ENCODE measurements at regions not wholly inside any gene's neighbourhood (a gene's known extent, or its start where the extent isn't known, plus 50 kb on each side); places are given as distances from the start of the nearest gene placed in this dataset.

DNA sequence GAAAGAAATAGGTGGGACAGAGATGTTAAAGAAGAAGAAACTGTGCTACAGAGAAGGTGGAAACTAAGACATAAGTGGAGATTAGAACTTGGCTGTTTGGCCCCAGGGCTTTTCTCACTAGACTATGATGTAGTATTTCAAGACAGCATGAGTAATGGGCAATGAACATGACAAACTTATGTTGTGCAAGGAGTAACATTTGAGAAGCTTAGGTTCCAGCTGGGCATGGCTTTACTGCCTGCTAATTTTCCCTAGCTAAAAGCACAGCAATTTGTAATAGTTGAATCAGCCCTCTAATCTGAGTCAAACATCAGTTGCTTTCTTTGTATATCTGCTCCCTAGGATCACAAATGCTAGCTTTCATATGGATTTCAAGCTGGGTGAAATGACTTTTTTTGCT is 294.3 kb upstream of the BMP2 start:
- Histone ChIP-seq H3K4me3 (replicated peaks; ENCODE audit: insufficient read depth, low read length) (no peak overlapping the region), H3K27ac (replicated peaks) (no peak overlapping the region), H3K27me3 (ENCODE audit: insufficient read depth, poor library complexity, severe bottlenecking) (peaks cover 5% of the 10 kb centered on the region)
- DNase-seq (ENCODE audit: low read depth in 1 of 2, low spot score in 1 of 2) = no peak
- TF ChIP-seq POLR2AphosphoS5 (IDR thresholded peaks at IDR 0.05; ENCODE audit: low read depth) (no peak), SPI1 (IDR thresholded peaks at IDR 0.05; ENCODE audit: borderline replicate concordance, low read depth) (no peak), GABPA (IDR thresholded peaks at IDR 0.05; ENCODE audit: low read depth) (no peak)
- TF ChIP-seq, protein P1, sequence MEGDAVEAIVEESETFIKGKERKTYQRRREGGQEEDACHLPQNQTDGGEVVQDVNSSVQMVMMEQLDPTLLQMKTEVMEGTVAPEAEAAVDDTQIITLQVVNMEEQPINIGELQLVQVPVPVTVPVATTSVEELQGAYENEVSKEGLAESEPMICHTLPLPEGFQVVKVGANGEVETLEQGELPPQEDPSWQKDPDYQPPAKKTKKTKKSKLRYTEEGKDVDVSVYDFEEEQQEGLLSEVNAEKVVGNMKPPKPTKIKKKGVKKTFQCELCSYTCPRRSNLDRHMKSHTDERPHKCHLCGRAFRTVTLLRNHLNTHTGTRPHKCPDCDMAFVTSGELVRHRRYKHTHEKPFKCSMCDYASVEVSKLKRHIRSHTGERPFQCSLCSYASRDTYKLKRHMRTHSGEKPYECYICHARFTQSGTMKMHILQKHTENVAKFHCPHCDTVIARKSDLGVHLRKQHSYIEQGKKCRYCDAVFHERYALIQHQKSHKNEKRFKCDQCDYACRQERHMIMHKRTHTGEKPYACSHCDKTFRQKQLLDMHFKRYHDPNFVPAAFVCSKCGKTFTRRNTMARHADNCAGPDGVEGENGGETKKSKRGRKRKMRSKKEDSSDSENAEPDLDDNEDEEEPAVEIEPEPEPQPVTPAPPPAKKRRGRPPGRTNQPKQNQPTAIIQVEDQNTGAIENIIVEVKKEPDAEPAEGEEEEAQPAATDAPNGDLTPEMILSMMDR (IDR thresholded peaks at IDR 0.05; ENCODE audit: insufficient read depth, low read length) = no peak
- TF ChIP-seq, protein P2, sequence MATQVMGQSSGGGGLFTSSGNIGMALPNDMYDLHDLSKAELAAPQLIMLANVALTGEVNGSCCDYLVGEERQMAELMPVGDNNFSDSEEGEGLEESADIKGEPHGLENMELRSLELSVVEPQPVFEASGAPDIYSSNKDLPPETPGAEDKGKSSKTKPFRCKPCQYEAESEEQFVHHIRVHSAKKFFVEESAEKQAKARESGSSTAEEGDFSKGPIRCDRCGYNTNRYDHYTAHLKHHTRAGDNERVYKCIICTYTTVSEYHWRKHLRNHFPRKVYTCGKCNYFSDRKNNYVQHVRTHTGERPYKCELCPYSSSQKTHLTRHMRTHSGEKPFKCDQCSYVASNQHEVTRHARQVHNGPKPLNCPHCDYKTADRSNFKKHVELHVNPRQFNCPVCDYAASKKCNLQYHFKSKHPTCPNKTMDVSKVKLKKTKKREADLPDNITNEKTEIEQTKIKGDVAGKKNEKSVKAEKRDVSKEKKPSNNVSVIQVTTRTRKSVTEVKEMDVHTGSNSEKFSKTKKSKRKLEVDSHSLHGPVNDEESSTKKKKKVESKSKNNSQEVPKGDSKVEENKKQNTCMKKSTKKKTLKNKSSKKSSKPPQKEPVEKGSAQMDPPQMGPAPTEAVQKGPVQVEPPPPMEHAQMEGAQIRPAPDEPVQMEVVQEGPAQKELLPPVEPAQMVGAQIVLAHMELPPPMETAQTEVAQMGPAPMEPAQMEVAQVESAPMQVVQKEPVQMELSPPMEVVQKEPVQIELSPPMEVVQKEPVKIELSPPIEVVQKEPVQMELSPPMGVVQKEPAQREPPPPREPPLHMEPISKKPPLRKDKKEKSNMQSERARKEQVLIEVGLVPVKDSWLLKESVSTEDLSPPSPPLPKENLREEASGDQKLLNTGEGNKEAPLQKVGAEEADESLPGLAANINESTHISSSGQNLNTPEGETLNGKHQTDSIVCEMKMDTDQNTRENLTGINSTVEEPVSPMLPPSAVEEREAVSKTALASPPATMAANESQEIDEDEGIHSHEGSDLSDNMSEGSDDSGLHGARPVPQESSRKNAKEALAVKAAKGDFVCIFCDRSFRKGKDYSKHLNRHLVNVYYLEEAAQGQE (IDR thresholded peaks at IDR 0.05; ENCODE audit: insufficient replicate concordance, low read depth) = no peak

DNA sequence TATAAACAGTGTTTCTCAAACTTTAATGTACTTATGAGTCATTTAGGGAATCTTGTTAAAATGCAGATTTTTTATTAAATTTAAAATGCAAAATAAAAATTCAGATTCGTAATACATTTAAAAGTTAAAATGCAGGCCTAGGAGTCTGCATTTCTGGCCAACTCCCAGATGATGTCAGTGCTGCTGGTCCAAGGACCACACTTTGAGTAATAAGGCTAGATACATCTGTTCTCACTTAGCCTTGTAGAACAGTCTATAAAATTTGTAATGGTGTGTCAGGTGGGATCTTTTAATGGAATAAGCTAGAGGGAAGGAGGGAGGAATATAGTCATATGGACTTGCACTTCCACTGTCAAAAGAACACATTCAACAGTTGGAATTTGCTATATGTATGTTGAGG is 295.6 kb upstream of the BMP2 start:
- Histone ChIP-seq H3K27ac (replicated peaks) (no peak overlapping the region), H3K27me3 (ENCODE audit: insufficient read depth, poor library complexity, severe bottlenecking) (peaks cover 5% of the 10 kb centered on the region), H3K4me3 (replicated peaks; ENCODE audit: insufficient read depth, low read length) (no peak overlapping the region)
- no peak for TF ChIP-seq POLR2AphosphoS5 (IDR thresholded peaks at IDR 0.05; ENCODE audit: low read depth)
- TF ChIP-seq SPI1 (IDR thresholded peaks at IDR 0.05; ENCODE audit: borderline replicate concordance, low read depth) = no peak
- TF ChIP-seq, protein P2 (IDR thresholded peaks at IDR 0.05; ENCODE audit: insufficient replicate concordance, low read depth) = no peak
- TF ChIP-seq, protein P1 (IDR thresholded peaks at IDR 0.05; ENCODE audit: insufficient read depth, low read length) = no peak
- TF ChIP-seq GABPA (IDR thresholded peaks at IDR 0.05; ENCODE audit: low read depth) = no peak
- DNase-seq (ENCODE audit: low read depth in 1 of 2, low spot score in 1 of 2) = no peak

DNA sequence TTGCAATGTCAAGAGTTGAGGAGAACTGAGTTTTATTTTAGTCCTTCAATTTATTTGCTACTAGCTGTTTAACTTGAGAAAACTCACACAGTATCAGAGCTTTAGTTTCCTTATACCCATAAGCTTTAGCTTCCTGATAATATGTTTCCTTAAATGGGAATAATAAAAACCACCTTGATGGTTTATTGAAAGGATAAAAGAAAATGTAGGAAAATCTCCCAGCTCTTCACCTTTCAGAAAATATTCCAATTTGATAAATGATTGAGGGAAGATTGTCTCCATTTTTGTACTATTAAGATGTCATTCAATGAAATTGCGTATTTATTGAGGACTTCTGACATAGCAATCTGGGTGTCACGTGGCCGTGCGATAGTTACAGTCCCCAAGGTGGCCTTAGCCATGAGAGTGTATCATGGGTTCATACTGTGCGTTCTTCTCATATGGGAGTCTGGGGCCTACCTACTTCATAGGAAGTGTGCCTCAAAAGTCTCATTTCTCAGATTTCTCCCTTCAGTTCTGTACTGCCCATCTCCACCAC is 296.3 kb upstream of the BMP2 start:
- H3K27ac ChIP-seq (replicated peaks) = no peak overlapping the region
- TF ChIP-seq, protein P1 (IDR thresholded peaks at IDR 0.05; ENCODE audit: insufficient read depth, low read length) = no peak
- TF ChIP-seq SPI1 (IDR thresholded peaks at IDR 0.05; ENCODE audit: borderline replicate concordance, low read depth) (no peak), POLR2AphosphoS5 (IDR thresholded peaks at IDR 0.05; ENCODE audit: low read depth) (no peak), GABPA (IDR thresholded peaks at IDR 0.05; ENCODE audit: low read depth) (no peak)
- TF ChIP-seq, protein P2 (IDR thresholded peaks at IDR 0.05; ENCODE audit: insufficient replicate concordance, low read depth) = no peak
- no peak overlapping the region for H3K4me3 ChIP-seq (replicated peaks; ENCODE audit: insufficient read depth, low read length)

More for the DNA sequence above, 296.3 kb upstream of the BMP2 start:
- peaks cover 5% of the 10 kb centered on the region for H3K27me3 ChIP-seq (ENCODE audit: insufficient read depth, poor library complexity, severe bottlenecking)
- no peak for DNase-seq (ENCODE audit: low read depth in 1 of 2, low spot score in 1 of 2)

Data from HL-60 (cell line).